WTC11 (cell line): ENCODE measurements at regions not wholly inside any gene's neighbourhood (a gene's known extent, or its start where the extent isn't known, plus 50 kb on each side); places are given as distances from the start of the nearest gene placed in this dataset.

Source experiments
- ATAC-seq: fragments of 200-7000 bp; cut with Tn5 transposase; 2 replicates; pipeline ENCODE4 v1.10.0; 2021; ENCODE audit warnings: mild to moderate bottlenecking, moderate library complexity
- CTCF ChIA-PET: fragments of 300-600 bp; sonication (Branson Sonifier 250); formaldehyde crosslinking; loops from one replicate; lab custom pipeline; 2021; ENCODE audit warnings: antibody characterized with exemption; lab: Charles Lee
- POLR2A ChIA-PET: fragments of 350-600 bp; sonication (Branson Sonifier 250); formaldehyde crosslinking; loops from one replicate; lab custom pipeline; 2021; ENCODE audit warnings: antibody characterized with exemption; lab: Charles Lee
- DNase-seq: peaks from one replicate; pipeline ENCODE4 v3.0.0; 2021; ENCODE audit warnings: low spot score
- H3K27ac Mint-ChIP-seq: 2 replicates; pipeline ENCODE4 v1.8.0; 2021; ENCODE audit warnings: mixed read lengths
- H3K27me3 Mint-ChIP-seq: 2 replicates; pipeline ENCODE4 v1.8.0; 2021; ENCODE audit warnings: low read depth, mild to moderate bottlenecking, moderate library complexity, mixed read lengths
- H3K36me3 Mint-ChIP-seq: 2 replicates; pipeline ENCODE4 v1.8.0; 2021; ENCODE audit warnings: mixed read lengths
- H3K4me1 Mint-ChIP-seq: 2 replicates; pipeline ENCODE4 v1.8.0; 2022; ENCODE audit warnings: mixed read lengths
- H3K4me3 Mint-ChIP-seq: 2 replicates; pipeline ENCODE4 v1.8.0; 2021; ENCODE audit warnings: mild to moderate bottlenecking, moderate library complexity, mixed read lengths
- H3K9me3 Mint-ChIP-seq: 2 replicates; pipeline ENCODE4 v1.8.0; 2021; ENCODE audit warnings: mixed read lengths
- E2F5 ChIP-seq: sonication (generic); formaldehyde crosslinking; IDR thresholded peaks from 2 replicates; pipeline ENCODE4 v1.8.1; 2022; ENCODE audit warnings: mild to moderate bottlenecking, moderate library complexity, missing genetic modification reagents
- FOXJ3 ChIP-seq: sonication (generic); formaldehyde crosslinking; IDR thresholded peaks from 2 replicates; pipeline ENCODE4 v1.9.0; 2021; ENCODE audit warnings: missing genetic modification reagents, mild to moderate bottlenecking, borderline replicate concordance
- HMGA2 ChIP-seq: fragments of 250-450 bp; sonication (Bioruptor Pico); IDR thresholded peaks from 2 replicates; pipeline ENCODE4 v1.4.0; 2021; ENCODE audit warnings: mild to moderate bottlenecking, moderate library complexity
- JUN ChIP-seq: sonication (generic); formaldehyde crosslinking; IDR thresholded peaks from 2 replicates; pipeline ENCODE4 v1.8.0; 2023; ENCODE audit warnings: mild to moderate bottlenecking, missing genetic modification reagents
- KAT7 ChIP-seq: sonication (generic); formaldehyde crosslinking; IDR thresholded peaks from 2 replicates; pipeline ENCODE4 v1.8.1; 2023; ENCODE audit warnings: missing genetic modification reagents, mild to moderate bottlenecking, borderline replicate concordance
- MAX ChIP-seq: sonication (generic); formaldehyde crosslinking; IDR thresholded peaks from 2 replicates; pipeline ENCODE4 v1.8.0; 2022; ENCODE audit warnings: mild to moderate bottlenecking, missing genetic modification reagents
- NFYB ChIP-seq: sonication (generic); formaldehyde crosslinking; conservative IDR thresholded peaks from 2 replicates; pipeline ENCODE4 v1.8.0; 2022; ENCODE audit warnings: low read depth, missing genetic modification reagents
- PREB ChIP-seq: sonication (generic); formaldehyde crosslinking; IDR thresholded peaks from 2 replicates; pipeline ENCODE4 v1.8.1; 2022; ENCODE audit warnings: mild to moderate bottlenecking, missing genetic modification reagents, moderate library complexity, borderline replicate concordance
- SMAD4 ChIP-seq: sonication (generic); formaldehyde crosslinking; IDR thresholded peaks from 2 replicates; pipeline ENCODE4 v1.8.0; 2022; ENCODE audit warnings: mild to moderate bottlenecking, missing genetic modification reagents
- SP1 ChIP-seq: sonication (generic); formaldehyde crosslinking; conservative IDR thresholded peaks from 2 replicates; pipeline ENCODE4 v1.8.1; 2022; ENCODE audit warnings: missing genetic modification reagents
- TCF7 ChIP-seq: sonication (generic); formaldehyde crosslinking; IDR thresholded peaks from 2 replicates; pipeline ENCODE4 v1.8.0; 2022; ENCODE audit warnings: mild to moderate bottlenecking, low read depth, missing genetic modification reagents, moderate library complexity
- TEAD4 ChIP-seq: sonication (generic); formaldehyde crosslinking; IDR thresholded peaks from 2 replicates; pipeline ENCODE4 v1.8.0; 2022; ENCODE audit warnings: mild to moderate bottlenecking, missing genetic modification reagents
- ZBTB21 ChIP-seq: sonication (generic); formaldehyde crosslinking; IDR thresholded peaks from 2 replicates; pipeline ENCODE4 v1.8.1; 2023; ENCODE audit warnings: mild to moderate bottlenecking, missing genetic modification reagents, borderline replicate concordance
- ZNF671 ChIP-seq: fragments of 250-450 bp; sonication (Bioruptor Pico); IDR thresholded peaks from 2 replicates; pipeline ENCODE4 v1.8.0; 2021; ENCODE audit warnings: mild to moderate bottlenecking
- ZSCAN18 ChIP-seq: fragments of 250-450 bp; sonication (Bioruptor Pico); IDR thresholded peaks from 2 replicates; pipeline ENCODE4 v2.1.2; 2022; ENCODE audit warnings: mild to moderate bottlenecking, moderate library complexity
- TF ChIP-seq, protein P1 (sequence below): sonication (generic); formaldehyde crosslinking; conservative IDR thresholded peaks from 2 replicates; pipeline ENCODE4 v1.8.1; 2023; ENCODE audit warnings: mild to moderate bottlenecking, low read depth, missing genetic modification reagents, moderate library complexity
- TF ChIP-seq, protein P2 (sequence below): fragments of 250-450 bp; sonication (Bioruptor Pico); IDR thresholded peaks from 2 replicates; pipeline ENCODE4 v1.8.0; 2021; ENCODE audit warnings: mild to moderate bottlenecking
- TF ChIP-seq, protein P3 (sequence below): sonication (generic); formaldehyde crosslinking; IDR thresholded peaks from 2 replicates; pipeline ENCODE4 v1.8.0; 2023; ENCODE audit warnings: mild to moderate bottlenecking, missing genetic modification reagents

DNA sequence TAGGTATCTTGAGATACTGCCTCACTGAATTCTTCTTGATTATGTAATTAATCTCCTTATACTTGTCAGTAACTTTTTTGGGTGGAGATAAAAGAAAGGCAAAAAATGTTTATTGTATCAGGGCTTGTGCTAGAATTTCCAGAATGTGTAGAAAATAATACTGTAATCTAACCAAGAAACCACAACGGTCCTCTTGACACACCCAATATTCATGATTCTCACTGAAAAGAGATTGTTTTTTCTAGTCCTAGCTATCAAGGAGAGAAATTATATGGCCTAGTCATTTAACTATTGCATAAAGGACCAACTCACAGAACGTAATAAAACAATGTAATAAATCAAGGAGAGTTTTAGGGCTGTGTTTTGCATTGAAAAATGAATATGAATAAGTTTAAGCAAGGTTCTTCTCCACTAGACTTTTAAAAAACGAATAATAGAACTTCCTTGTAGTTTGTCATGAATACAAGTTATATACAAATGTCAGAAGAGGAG, 80.0 kb upstream of the STEAP4 start:
- DNase-seq: no peak
- Mint-ChIP-seq H3K9me3 (peaks cover 12% of the 10 kb centered on the region), H3K36me3 (no peaks in the 10 kb centered on the region; the same call in 1 of the 2 replicates), H3K27ac (no peak overlapping the region), H3K4me3 (no peak overlapping the region), H3K4me1 (peaks cover 15% of the 10 kb centered on the region), H3K27me3 (no peaks in the 10 kb centered on the region)
- CTCF ChIA-PET: no interaction called here
- TF ChIP-seq KAT7 (CRISPR knock-in tag) (no peak), JUN (CRISPR knock-in tag) (no peak), HMGA2 (CRISPR knock-in tag) (no peak), E2F5 (CRISPR knock-in tag) (no peak), MAX (CRISPR knock-in tag) (no peak), NFYB (no peak), PREB (no peak), SMAD4 (no peak), TEAD4 (CRISPR knock-in tag) (no peak), ZNF671 (CRISPR knock-in tag) (no peak), ZSCAN18 (CRISPR knock-in tag) (no peak), TCF7 (no peak), SP1 (CRISPR knock-in tag) (no peak), FOXJ3 (CRISPR knock-in tag) (no peak), ZBTB21 (CRISPR knock-in tag) (no peak)
- TF ChIP-seq, protein P1, sequence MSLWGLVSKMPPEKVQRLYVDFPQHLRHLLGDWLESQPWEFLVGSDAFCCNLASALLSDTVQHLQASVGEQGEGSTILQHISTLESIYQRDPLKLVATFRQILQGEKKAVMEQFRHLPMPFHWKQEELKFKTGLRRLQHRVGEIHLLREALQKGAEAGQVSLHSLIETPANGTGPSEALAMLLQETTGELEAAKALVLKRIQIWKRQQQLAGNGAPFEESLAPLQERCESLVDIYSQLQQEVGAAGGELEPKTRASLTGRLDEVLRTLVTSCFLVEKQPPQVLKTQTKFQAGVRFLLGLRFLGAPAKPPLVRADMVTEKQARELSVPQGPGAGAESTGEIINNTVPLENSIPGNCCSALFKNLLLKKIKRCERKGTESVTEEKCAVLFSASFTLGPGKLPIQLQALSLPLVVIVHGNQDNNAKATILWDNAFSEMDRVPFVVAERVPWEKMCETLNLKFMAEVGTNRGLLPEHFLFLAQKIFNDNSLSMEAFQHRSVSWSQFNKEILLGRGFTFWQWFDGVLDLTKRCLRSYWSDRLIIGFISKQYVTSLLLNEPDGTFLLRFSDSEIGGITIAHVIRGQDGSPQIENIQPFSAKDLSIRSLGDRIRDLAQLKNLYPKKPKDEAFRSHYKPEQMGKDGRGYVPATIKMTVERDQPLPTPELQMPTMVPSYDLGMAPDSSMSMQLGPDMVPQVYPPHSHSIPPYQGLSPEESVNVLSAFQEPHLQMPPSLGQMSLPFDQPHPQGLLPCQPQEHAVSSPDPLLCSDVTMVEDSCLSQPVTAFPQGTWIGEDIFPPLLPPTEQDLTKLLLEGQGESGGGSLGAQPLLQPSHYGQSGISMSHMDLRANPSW (CRISPR knock-in tag): no peak
- TF ChIP-seq, protein P2, sequence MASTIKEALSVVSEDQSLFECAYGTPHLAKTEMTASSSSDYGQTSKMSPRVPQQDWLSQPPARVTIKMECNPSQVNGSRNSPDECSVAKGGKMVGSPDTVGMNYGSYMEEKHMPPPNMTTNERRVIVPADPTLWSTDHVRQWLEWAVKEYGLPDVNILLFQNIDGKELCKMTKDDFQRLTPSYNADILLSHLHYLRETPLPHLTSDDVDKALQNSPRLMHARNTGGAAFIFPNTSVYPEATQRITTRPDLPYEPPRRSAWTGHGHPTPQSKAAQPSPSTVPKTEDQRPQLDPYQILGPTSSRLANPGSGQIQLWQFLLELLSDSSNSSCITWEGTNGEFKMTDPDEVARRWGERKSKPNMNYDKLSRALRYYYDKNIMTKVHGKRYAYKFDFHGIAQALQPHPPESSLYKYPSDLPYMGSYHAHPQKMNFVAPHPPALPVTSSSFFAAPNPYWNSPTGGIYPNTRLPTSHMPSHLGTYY (CRISPR knock-in tag): no peak
- TF ChIP-seq, protein P3, sequence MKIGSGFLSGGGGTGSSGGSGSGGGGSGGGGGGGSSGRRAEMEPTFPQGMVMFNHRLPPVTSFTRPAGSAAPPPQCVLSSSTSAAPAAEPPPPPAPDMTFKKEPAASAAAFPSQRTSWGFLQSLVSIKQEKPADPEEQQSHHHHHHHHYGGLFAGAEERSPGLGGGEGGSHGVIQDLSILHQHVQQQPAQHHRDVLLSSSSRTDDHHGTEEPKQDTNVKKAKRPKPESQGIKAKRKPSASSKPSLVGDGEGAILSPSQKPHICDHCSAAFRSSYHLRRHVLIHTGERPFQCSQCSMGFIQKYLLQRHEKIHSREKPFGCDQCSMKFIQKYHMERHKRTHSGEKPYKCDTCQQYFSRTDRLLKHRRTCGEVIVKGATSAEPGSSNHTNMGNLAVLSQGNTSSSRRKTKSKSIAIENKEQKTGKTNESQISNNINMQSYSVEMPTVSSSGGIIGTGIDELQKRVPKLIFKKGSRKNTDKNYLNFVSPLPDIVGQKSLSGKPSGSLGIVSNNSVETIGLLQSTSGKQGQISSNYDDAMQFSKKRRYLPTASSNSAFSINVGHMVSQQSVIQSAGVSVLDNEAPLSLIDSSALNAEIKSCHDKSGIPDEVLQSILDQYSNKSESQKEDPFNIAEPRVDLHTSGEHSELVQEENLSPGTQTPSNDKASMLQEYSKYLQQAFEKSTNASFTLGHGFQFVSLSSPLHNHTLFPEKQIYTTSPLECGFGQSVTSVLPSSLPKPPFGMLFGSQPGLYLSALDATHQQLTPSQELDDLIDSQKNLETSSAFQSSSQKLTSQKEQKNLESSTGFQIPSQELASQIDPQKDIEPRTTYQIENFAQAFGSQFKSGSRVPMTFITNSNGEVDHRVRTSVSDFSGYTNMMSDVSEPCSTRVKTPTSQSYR (CRISPR knock-in tag): no peak
- POLR2A ChIA-PET: no interaction called here
- ATAC-seq: no peak
